Loucy (cell line): ENCODE measurements at regions not wholly inside any gene's neighbourhood (a gene's known extent, or its start where the extent isn't known, plus 50 kb on each side); places are given as distances from the start of the nearest gene placed in this dataset.

ENCODE experiments used
- CTCF ChIP-seq: fragments of 200-600 bp; sonication (generic); conservative IDR thresholded peaks from 2 replicates; pipeline ENCODE4 v1.5.1; 2014; ENCODE audit warnings: mild to moderate bottlenecking, antibody characterized with exemption, low read length
- EZH2phosphoT487 ChIP-seq: fragments of 200-600 bp; IDR thresholded peaks from 2 replicates; pipeline ENCODE4 v1.6.1; 2018; ENCODE audit warnings: antibody characterized with exemption, mild to moderate bottlenecking, moderate library complexity, borderline replicate concordance

GRCh38 chr4:125732632-125733031 is 417.9 kb downstream of the FAT4 start:
- TF ChIP-seq EZH2phosphoT487 (no peak), CTCF (no peak)
